Body of pancreas (tissue), 4 donors: ENCODE measurements at regions not wholly inside any gene's neighbourhood (a gene's known extent, or its start where the extent isn't known, plus 50 kb on each side); places are given as distances from the start of the nearest gene placed in this dataset.

Experiments
- POLR2A ChIP-seq, 3 donors: fragments of 450-650 bp; IDR thresholded peaks; one replicate each; pipeline ENCODE4 v1.6.1; 2016; ENCODE audit warnings: antibody characterized with exemption in 3 of 3, mild to moderate bottlenecking in 2 of 3
- TF ChIP-seq, protein P1 (sequence below), 7 experiments: fragments of 450-650 bp in 4 of 7; fragments of 200-600 bp in 3 of 7; sonication (generic) in 3 of 7; IDR thresholded peaks; one replicate each; pipeline ENCODE4 v1.5.1; 2016 to 2019; ENCODE audit warnings: antibody characterized with exemption in 7 of 7

DNA sequence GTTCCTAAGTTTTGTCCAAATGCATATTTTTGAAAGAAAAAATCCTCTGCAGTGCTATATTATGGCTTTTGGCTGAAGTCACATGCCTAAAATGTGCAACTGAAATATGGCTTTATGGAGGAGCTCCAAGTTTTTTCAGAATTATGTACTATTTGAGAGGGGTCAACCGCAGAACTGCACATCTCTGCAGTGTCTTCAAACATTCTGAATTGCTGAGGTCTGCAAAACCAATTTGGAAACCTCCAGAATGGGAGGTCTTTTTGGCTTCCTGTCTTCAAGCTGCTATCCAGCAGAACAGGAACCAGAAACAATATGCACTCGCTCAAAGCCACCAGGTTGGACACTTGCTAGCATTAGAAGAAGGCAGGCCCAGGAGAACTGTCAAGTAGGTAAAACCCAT lies 376.0 kb upstream of the PAPPA start:
- TF ChIP-seq, protein P1, sequence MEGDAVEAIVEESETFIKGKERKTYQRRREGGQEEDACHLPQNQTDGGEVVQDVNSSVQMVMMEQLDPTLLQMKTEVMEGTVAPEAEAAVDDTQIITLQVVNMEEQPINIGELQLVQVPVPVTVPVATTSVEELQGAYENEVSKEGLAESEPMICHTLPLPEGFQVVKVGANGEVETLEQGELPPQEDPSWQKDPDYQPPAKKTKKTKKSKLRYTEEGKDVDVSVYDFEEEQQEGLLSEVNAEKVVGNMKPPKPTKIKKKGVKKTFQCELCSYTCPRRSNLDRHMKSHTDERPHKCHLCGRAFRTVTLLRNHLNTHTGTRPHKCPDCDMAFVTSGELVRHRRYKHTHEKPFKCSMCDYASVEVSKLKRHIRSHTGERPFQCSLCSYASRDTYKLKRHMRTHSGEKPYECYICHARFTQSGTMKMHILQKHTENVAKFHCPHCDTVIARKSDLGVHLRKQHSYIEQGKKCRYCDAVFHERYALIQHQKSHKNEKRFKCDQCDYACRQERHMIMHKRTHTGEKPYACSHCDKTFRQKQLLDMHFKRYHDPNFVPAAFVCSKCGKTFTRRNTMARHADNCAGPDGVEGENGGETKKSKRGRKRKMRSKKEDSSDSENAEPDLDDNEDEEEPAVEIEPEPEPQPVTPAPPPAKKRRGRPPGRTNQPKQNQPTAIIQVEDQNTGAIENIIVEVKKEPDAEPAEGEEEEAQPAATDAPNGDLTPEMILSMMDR (IDR thresholded peaks at IDR 0.05) = no peak
- no peak for TF ChIP-seq POLR2A (IDR thresholded peaks at IDR 0.05)
